NCI-H128 (cell line): ENCODE measurements at regions not wholly inside any gene's neighbourhood (a gene's known extent, or its start where the extent isn't known, plus 50 kb on each side); places are given as distances from the start of the nearest gene placed in this dataset.

Experiments
- DNase-seq: peaks from one replicate; lab custom pipeline; 2025; ENCODE audit not compliant: unreplicated experiment; lab: John Stamatoyannopoulos, UW

GRCh38 chr5:124590686-124591085 is 155.8 kb downstream of the ZNF608 start:
- no peak for DNase-seq

GRCh38 chr5:124587280-124587679 is 159.2 kb downstream of the ZNF608 start:
- DNase-seq = no peak

GRCh38 chr5:124584991-124585715 is 161.3 kb downstream of the ZNF608 start:
- DNase-seq = no peak

GRCh38 chr5:124583469-124584350 is 162.7 kb downstream of the ZNF608 start:
- DNase-seq = no peak

- no peak for DNase-seq
Observed at GRCh38 chr5:124582561-124582840, 163.9 kb downstream of the ZNF608 start.

GRCh38 chr5:124581738-124582560 is 164.5 kb downstream of the ZNF608 start:
- DNase-seq = no peak

- DNase-seq = no peak
Observed at GRCh38 chr5:124580925-124581737, 165.3 kb downstream of the ZNF608 start.

GRCh38 chr5:124580512-124580911 is 165.9 kb downstream of the ZNF608 start:
- DNase-seq = no peak

- DNase-seq = no peak
Observed at GRCh38 chr5:124576848-124577409, 169.5 kb downstream of the ZNF608 start.

- DNase-seq = no peak
Observed at GRCh38 chr5:124575725-124576124, 170.7 kb downstream of the ZNF608 start.

GRCh38 chr5:124574521-124575436 is 171.7 kb downstream of the ZNF608 start:
- DNase-seq = no peak

GRCh38 chr5:124572971-124573370 is 173.5 kb downstream of the ZNF608 start:
- DNase-seq = no peak

- DNase-seq = no peak
Observed at GRCh38 chr5:124570285-124571035, 176.0 kb downstream of the ZNF608 start.

- no peak for DNase-seq
Observed at GRCh38 chr5:124566875-124567450, 179.5 kb downstream of the ZNF608 start.

- no peak for DNase-seq
Observed at GRCh38 chr5:124561451-124561850, 185.0 kb downstream of the ZNF608 start.

GRCh38 chr5:124560370-124560769 is 186.1 kb downstream of the ZNF608 start:
- no peak for DNase-seq

- no peak for DNase-seq
Observed at GRCh38 chr5:124557761-124558160, 188.7 kb downstream of the ZNF608 start.
